ENCODE measurements at regions not wholly inside any gene's neighbourhood (a gene's known extent, or its start where the extent isn't known, plus 50 kb on each side); places are given as distances from the start of the nearest gene placed in this dataset.

GRCh38 chr2:2771721-2772411 is 440.8 kb upstream of the MYT1L start:
- no peak for DNase-seq (ENCODE audit: low spot score)
- ATAC-seq (ENCODE audit: low FRiP score) = no peak
- no peak for TF ChIP-seq CTCF (IDR thresholded peaks at IDR 0.05)

GRCh38 chr2:2769481-2770431 is 438.7 kb upstream of the MYT1L start:
- no peak for ATAC-seq (ENCODE audit: low FRiP score)

GRCh38 chr2:2768476-2768875 is 437.4 kb upstream of the MYT1L start:
- ATAC-seq (ENCODE audit: low FRiP score) (no peak), DNase-seq (ENCODE audit: low spot score) (no peak)
- TF ChIP-seq CTCF (IDR thresholded peaks at IDR 0.05) = no peak

More at GRCh38 chr2:2769481-2770431, 438.7 kb upstream of the MYT1L start:
- no peak for TF ChIP-seq CTCF (IDR thresholded peaks at IDR 0.05)
- DNase-seq (ENCODE audit: low spot score) = no peak

GRCh38 chr2:2767837-2768236 is 436.8 kb upstream of the MYT1L start:
- DNase-seq (ENCODE audit: low spot score) (no peak), ATAC-seq (ENCODE audit: low FRiP score) (no peak)
- no peak for TF ChIP-seq CTCF (IDR thresholded peaks at IDR 0.05)

- ATAC-seq (ENCODE audit: low FRiP score) = no peak
- TF ChIP-seq CTCF (IDR thresholded peaks at IDR 0.05) = no peak
- no peak for DNase-seq (ENCODE audit: low spot score)
Observed at GRCh38 chr2:2765839-2766495, 434.9 kb upstream of the MYT1L start.

GRCh38 chr2:2765176-2765800 is 434.2 kb upstream of the MYT1L start:
- ATAC-seq (ENCODE audit: low FRiP score) = no peak
- no peak for DNase-seq (ENCODE audit: low spot score)

More at GRCh38 chr2:2765176-2765800, 434.2 kb upstream of the MYT1L start:
- TF ChIP-seq CTCF (IDR thresholded peaks at IDR 0.05) = no peak
